Prostate gland (tissue), 2 donors: ENCODE measurements at regions not wholly inside any gene's neighbourhood (a gene's known extent, or its start where the extent isn't known, plus 50 kb on each side); places are given as distances from the start of the nearest gene placed in this dataset.

Experiments
- DNase-seq: peaks from one replicate; pipeline ENCODE4 v3.0.0-alpha.2; 2019; ENCODE audit warnings: low spot score
- H3K27ac ChIP-seq, 2 donors: fragments of 200-600 bp; sonication (generic); 2 replicates each; pipeline ENCODE4 v1.5.1; 2017 to 2019
- H3K27me3 ChIP-seq: fragments of 200-600 bp; sonication (generic); replicated peaks from 2 replicates; pipeline ENCODE4 v1.5.1; 2019; ENCODE audit not compliant: insufficient read depth
- H3K36me3 ChIP-seq, 2 donors: fragments of 200-600 bp; sonication (generic); 1 replicate in 1 of 2; 2 replicates in 1 of 2; pipeline versions ENCODE4 v1.5.1 to v1.8.1; 2017 to 2019
- H3K4me1 ChIP-seq: fragments of 200-600 bp; sonication (generic); replicated peaks from 2 replicates; pipeline ENCODE4 v1.5.1; 2019
- H3K4me3 ChIP-seq, 2 donors: fragments of 200-600 bp; sonication (generic); 2 replicates each; pipeline ENCODE4 v1.5.1; 2017 to 2019
- H3K9me3 ChIP-seq: fragments of 200-600 bp; sonication (generic); 2 replicates; pipeline ENCODE4 v1.5.1; 2017
- CTCF ChIP-seq, 4 experiments: fragments of 200-600 bp in 2 of 4; fragments of 450-650 bp in 2 of 4; sonication (generic) in 2 of 4; IDR thresholded peaks; 1 replicate in 3 of 4; 2 replicates in 1 of 4; pipeline ENCODE4 v1.5.1; 2016 to 2019; ENCODE audit warnings: antibody characterized with exemption in 4 of 4, mild to moderate bottlenecking in 2 of 4, moderate library complexity in 2 of 4
- POLR2A ChIP-seq: fragments of 450-650 bp; IDR thresholded peaks from one replicate; pipeline ENCODE4 v1.6.1; 2016; ENCODE audit warnings: antibody characterized with exemption, mild to moderate bottlenecking
- POLR2AphosphoS5 ChIP-seq: sonication (generic); formaldehyde crosslinking; IDR thresholded peaks from one replicate; pipeline ENCODE4 v1.6.1; 2017; ENCODE audit warnings: antibody characterized with exemption
- WGBS: methylation state at CpG from one replicate; pipeline ENCODE4 v1.1.5; 2018; 5-methylcytosine and 5-hydroxymethylcytosine counted together
- intact Hi-C: fragments of 100-400 bp; cut with DNase I; formaldehyde crosslinking; loops from one replicate; pipeline ENCODE4 v1.14.2; 2022

- 100% methylated on average over 1 of the region's 1 CpG for WGBS
- Histone ChIP-seq H3K4me3 (no peak overlapping the region), H3K36me3 (no peaks in the 10 kb centered on the region), H3K4me1 (no peaks in the 10 kb centered on the region), H3K27me3 (no peaks in the 10 kb centered on the region), H3K27ac (no peak overlapping the region), H3K9me3 (no peaks in the 10 kb centered on the region)
- no peak for DNase-seq
- TF ChIP-seq POLR2A (no peak), CTCF (IDR thresholded peaks at IDR 0.05) (no peak), POLR2AphosphoS5 (no peak)
- intact Hi-C loops, result no loop called here
Observed at GRCh38 chr5:74365723-74366122, 274.8 kb downstream of the ENC1 start.

GRCh38 chr5:74364507-74364906 lies 276.0 kb downstream of the ENC1 start:
- no peaks in the 10 kb centered on the region for H3K9me3 ChIP-seq
- no peak for DNase-seq
- H3K4me3 ChIP-seq, result no peak overlapping the region
- intact Hi-C loops, result no loop called here
- no peaks in the 10 kb centered on the region for H3K36me3 ChIP-seq
- TF ChIP-seq POLR2A (no peak), CTCF (IDR thresholded peaks at IDR 0.05) (no peak), POLR2AphosphoS5 (no peak)
- no peaks in the 10 kb centered on the region for H3K27me3 ChIP-seq
- 95% methylated on average over 4 of the region's 4 CpGs for WGBS
- H3K4me1 ChIP-seq, result no peaks in the 10 kb centered on the region
- H3K27ac ChIP-seq, result no peak overlapping the region

GRCh38 chr5:74363603-74364205 lies 276.8 kb downstream of the ENC1 start:
- intact Hi-C loops, result no loop called here
- 94% methylated on average over 7 of the region's 7 CpGs for WGBS
- no peak for TF ChIP-seq CTCF (IDR thresholded peaks at IDR 0.05)
- no peaks in the 10 kb centered on the region for H3K27me3 ChIP-seq
- H3K36me3 ChIP-seq, result no peaks in the 10 kb centered on the region
- H3K27ac ChIP-seq, result no peak overlapping the region
- no peaks in the 10 kb centered on the region for H3K9me3 ChIP-seq
- H3K4me3 ChIP-seq, result no peak overlapping the region
- no peaks in the 10 kb centered on the region for H3K4me1 ChIP-seq
- DNase-seq, result no peak

GRCh38 chr5:74361406-74362358 lies 278.8 kb downstream of the ENC1 start:
- H3K9me3 ChIP-seq, result no peaks in the 10 kb centered on the region
- H3K27me3 ChIP-seq, result no peaks in the 10 kb centered on the region
- intact Hi-C loops, result no loop called here
- no peaks in the 10 kb centered on the region for H3K36me3 ChIP-seq
- TF ChIP-seq CTCF (IDR thresholded peaks at IDR 0.05) (no peak), POLR2AphosphoS5 (peak; percentile 13)
- H3K4me3 ChIP-seq, result no peak overlapping the region
- peak; percentile 47 for DNase-seq
- no peak overlapping the region for H3K27ac ChIP-seq
- no peaks in the 10 kb centered on the region for H3K4me1 ChIP-seq
- 65% methylated on average over 13 of the region's 13 CpGs for WGBS
